DOHH2 (cell line): ENCODE measurements at regions not wholly inside any gene's neighbourhood (a gene's known extent, or its start where the extent isn't known, plus 50 kb on each side); places are given as distances from the start of the nearest gene placed in this dataset.
"Not testable (repeated sequence)": the region's sequence is repeated elsewhere in the genome, so short reads cannot be mapped to it uniquely, and the experiment has no call there.

Experiments used
- H3F3A ChIP-seq: fragments of 200-600 bp; sonication (generic), shearing (Covaris generic); 2 replicates; pipeline ENCODE4 v1.6.0; 2016; ENCODE audit warnings: antibody characterized with exemption, mild to moderate bottlenecking; ENCODE audit not compliant: control insufficient read depth, insufficient read depth
- H3K27ac ChIP-seq: fragments of 200-600 bp; sonication (generic); 2 replicates; pipeline ENCODE4 v1.5.1; 2014; ENCODE audit warnings: low read depth, mild to moderate bottlenecking, low read length, moderate library complexity
- H3K27me3 ChIP-seq: fragments of 200-600 bp; sonication (generic); 2 replicates; pipeline ENCODE4 v1.6.1; 2014; ENCODE audit warnings: mild to moderate bottlenecking, low read length, mixed read lengths; ENCODE audit not compliant: control insufficient read depth
- H3K36me3 ChIP-seq: fragments of 200-600 bp; sonication (generic); 2 replicates; pipeline ENCODE4 v1.6.1; 2014; ENCODE audit warnings: mild to moderate bottlenecking, low read length, moderate library complexity, mixed read lengths; ENCODE audit not compliant: control insufficient read depth
- H3K4me1 ChIP-seq: fragments of 200-600 bp; sonication (generic); 2 replicates; pipeline ENCODE4 v1.6.1; 2014; ENCODE audit warnings: mild to moderate bottlenecking, low read length, mixed read lengths; ENCODE audit not compliant: control insufficient read depth
- H3K4me2 ChIP-seq: fragments of 200-600 bp; sonication (generic); 2 replicates; pipeline ENCODE4 v1.6.0; 2014; ENCODE audit warnings: mild to moderate bottlenecking, low read length, moderate library complexity
- H3K4me3 ChIP-seq: fragments of 200-600 bp; sonication (generic); 2 replicates; pipeline ENCODE4 v1.5.1; 2014; ENCODE audit warnings: mild to moderate bottlenecking, low read length, mixed read lengths
- H3K79me2 ChIP-seq: fragments of 200-600 bp; sonication (generic); 2 replicates; pipeline ENCODE4 v1.6.1; 2014; ENCODE audit warnings: mild to moderate bottlenecking, low read length, mixed read lengths; ENCODE audit not compliant: control insufficient read depth
- H3K9me2 ChIP-seq: fragments of 200-600 bp; sonication (generic); replicated peaks from 2 replicates; pipeline ENCODE4 v1.6.1; 2014; ENCODE audit warnings: mild to moderate bottlenecking, low read length, mixed read lengths; ENCODE audit not compliant: control insufficient read depth
- H3K9me3 ChIP-seq: fragments of 200-600 bp; sonication (generic); 2 replicates; pipeline ENCODE4 v1.6.1; 2014; ENCODE audit warnings: antibody characterized with exemption, low read length, mixed read lengths; ENCODE audit not compliant: control insufficient read depth, insufficient read depth
- H4K20me1 ChIP-seq: fragments of 200-600 bp; sonication (generic); 2 replicates; pipeline ENCODE4 v1.6.0; 2014; ENCODE audit warnings: low read depth, mild to moderate bottlenecking, antibody characterized with exemption, low read length, moderate library complexity; ENCODE audit not compliant: control insufficient read depth, insufficient read depth
- CTCF ChIP-seq: fragments of 200-600 bp; sonication (generic); IDR thresholded peaks from one replicate; pipeline ENCODE4 v1.5.1; 2014; ENCODE audit warnings: antibody characterized with exemption, mild to moderate bottlenecking, low read depth, low read length; ENCODE audit not compliant: poor library complexity, severe bottlenecking
- EZH2phosphoT487 ChIP-seq: fragments of 200-600 bp; sonication (generic); IDR thresholded peaks from 2 replicates; pipeline ENCODE4 v1.6.1; 2017; ENCODE audit warnings: borderline replicate concordance, mild to moderate bottlenecking, antibody characterized with exemption, low read length, moderate library complexity, mixed read lengths

GRCh38 chr14:37746140-37746832 is 150.9 kb downstream of the TTC6 start:
- H3K27me3 ChIP-seq = no peaks in the 10 kb centered on the region
- H3K36me3 ChIP-seq = no peaks in the 10 kb centered on the region
- H3K4me1 ChIP-seq = no peaks in the 10 kb centered on the region
- no peaks in the 10 kb centered on the region for H3K9me2 ChIP-seq
- no peaks in the 10 kb centered on the region for H3F3A ChIP-seq
- H3K79me2 ChIP-seq = no peaks in the 10 kb centered on the region
- no peak overlapping the region for H3K27ac ChIP-seq
- H3K4me3 ChIP-seq = no peak overlapping the region
- H3K4me2 ChIP-seq = no peak overlapping the region
- no peak for TF ChIP-seq EZH2phosphoT487
- no peak for TF ChIP-seq CTCF
- H4K20me1 ChIP-seq = no peaks in the 10 kb centered on the region
- no peaks in the 10 kb centered on the region for H3K9me3 ChIP-seq

- no peak overlapping the region for H3K27ac ChIP-seq
- H3K9me2 ChIP-seq = no peaks in the 10 kb centered on the region
- no peaks in the 10 kb centered on the region for H3K4me1 ChIP-seq
- H3K27me3 ChIP-seq = no peaks in the 10 kb centered on the region
- H3K4me2 ChIP-seq = no peak overlapping the region
- no peak for TF ChIP-seq CTCF
- TF ChIP-seq EZH2phosphoT487 = no peak
- H3F3A ChIP-seq = no peaks in the 10 kb centered on the region
- H3K9me3 ChIP-seq = no peaks in the 10 kb centered on the region
- no peaks in the 10 kb centered on the region for H4K20me1 ChIP-seq
- H3K79me2 ChIP-seq = no peaks in the 10 kb centered on the region
- no peaks in the 10 kb centered on the region for H3K36me3 ChIP-seq
- H3K4me3 ChIP-seq = no peak overlapping the region
Observed at GRCh38 chr14:37753459-37753858, 158.0 kb downstream of the TTC6 start.

GRCh38 chr14:37760275-37760674 is 164.8 kb downstream of the TTC6 start:
- not testable (repeated sequence) for H3K4me3 ChIP-seq, H3K9me3 ChIP-seq, H3K4me2 ChIP-seq, H3K27me3 ChIP-seq, H4K20me1 ChIP-seq, H3K79me2 ChIP-seq, H3K27ac ChIP-seq, H3K9me2 ChIP-seq, H3F3A ChIP-seq, H3K36me3 ChIP-seq, H3K4me1 ChIP-seq

- H3K79me2 ChIP-seq = no peaks in the 10 kb centered on the region
- no peaks in the 10 kb centered on the region for H3K4me1 ChIP-seq
- TF ChIP-seq EZH2phosphoT487 = no peak
- no peak for TF ChIP-seq CTCF
- no peaks in the 10 kb centered on the region for H3K9me2 ChIP-seq
- no peak overlapping the region for H3K4me2 ChIP-seq
- H3K9me3 ChIP-seq = no peaks in the 10 kb centered on the region
- no peaks in the 10 kb centered on the region for H3F3A ChIP-seq
- no peaks in the 10 kb centered on the region for H3K36me3 ChIP-seq
- no peak overlapping the region for H3K27ac ChIP-seq
- no peaks in the 10 kb centered on the region for H3K27me3 ChIP-seq
- no peak overlapping the region for H3K4me3 ChIP-seq
- no peaks in the 10 kb centered on the region for H4K20me1 ChIP-seq
Observed at GRCh38 chr14:37763266-37763665, 167.8 kb downstream of the TTC6 start.

- H3K4me2 ChIP-seq, H3K4me3 ChIP-seq, H3K9me2 ChIP-seq, H3K27me3 ChIP-seq, H3K4me1 ChIP-seq, H3F3A ChIP-seq, H3K36me3 ChIP-seq, H3K9me3 ChIP-seq, H3K79me2 ChIP-seq, H3K27ac ChIP-seq, H4K20me1 ChIP-seq: not testable (repeated sequence)
Observed at GRCh38 chr14:37772283-37772682, 176.9 kb downstream of the TTC6 start.
